ENCODE measurements at regions not wholly inside any gene's neighbourhood (a gene's known extent, or its start where the extent isn't known, plus 50 kb on each side); places are given as distances from the start of the nearest gene placed in this dataset.

DNA sequence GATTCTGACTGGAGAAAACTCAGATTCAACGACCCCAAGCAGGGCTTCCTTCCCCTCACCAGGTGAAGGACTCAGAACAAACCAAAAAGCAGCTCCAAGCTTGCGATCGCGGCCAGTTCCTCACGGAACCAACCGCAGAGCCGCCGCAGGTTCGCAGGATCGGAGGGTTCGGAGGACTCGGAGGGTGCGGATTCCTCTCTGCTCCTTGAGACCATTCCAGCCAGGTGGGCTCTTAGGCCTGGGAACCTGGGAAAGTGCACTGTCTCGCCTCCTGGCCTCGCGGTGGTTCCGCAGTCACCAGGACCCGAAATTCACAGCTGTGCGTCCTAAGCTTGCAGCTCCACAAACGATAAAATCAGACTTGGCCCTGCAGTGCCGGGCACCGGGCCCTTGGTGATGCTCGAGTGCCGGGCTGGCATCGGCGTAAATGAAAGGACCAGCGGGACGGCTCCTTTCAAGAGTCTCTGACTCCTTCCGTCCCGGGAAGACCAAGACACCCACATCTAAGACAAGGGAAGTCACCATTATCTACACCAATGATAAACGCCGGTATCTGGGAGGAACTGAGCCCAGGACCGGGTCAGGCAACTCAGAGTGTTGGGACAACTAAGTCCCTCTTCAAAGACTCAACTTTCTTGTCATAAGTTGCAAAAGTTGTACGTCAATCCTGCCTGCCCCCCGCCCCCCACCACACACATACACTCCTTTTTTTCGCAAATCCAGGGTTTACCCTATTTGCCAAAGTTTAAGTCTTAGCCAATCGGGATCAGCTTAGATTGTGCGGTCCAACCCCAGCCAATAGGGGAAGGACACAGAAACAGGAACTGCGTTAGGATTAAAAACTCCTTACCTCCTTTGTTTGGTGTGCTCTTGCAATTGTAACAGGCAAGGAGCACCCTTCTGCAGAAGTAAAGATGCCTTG lies 69.8 kb upstream of the PRSS16 start:
- peak; percentile 57 to 80 (median 70) for TF ChIP-seq POLR2AphosphoS5 (IDR thresholded peaks at IDR 0.05)
- TF ChIP-seq EP300 (IDR thresholded peaks at IDR 0.05; ENCODE audit: low read depth) = no peak
- TF ChIP-seq POLR2A (IDR thresholded peaks at IDR 0.05) = peak; percentile 59
- TF ChIP-seq, protein P1, sequence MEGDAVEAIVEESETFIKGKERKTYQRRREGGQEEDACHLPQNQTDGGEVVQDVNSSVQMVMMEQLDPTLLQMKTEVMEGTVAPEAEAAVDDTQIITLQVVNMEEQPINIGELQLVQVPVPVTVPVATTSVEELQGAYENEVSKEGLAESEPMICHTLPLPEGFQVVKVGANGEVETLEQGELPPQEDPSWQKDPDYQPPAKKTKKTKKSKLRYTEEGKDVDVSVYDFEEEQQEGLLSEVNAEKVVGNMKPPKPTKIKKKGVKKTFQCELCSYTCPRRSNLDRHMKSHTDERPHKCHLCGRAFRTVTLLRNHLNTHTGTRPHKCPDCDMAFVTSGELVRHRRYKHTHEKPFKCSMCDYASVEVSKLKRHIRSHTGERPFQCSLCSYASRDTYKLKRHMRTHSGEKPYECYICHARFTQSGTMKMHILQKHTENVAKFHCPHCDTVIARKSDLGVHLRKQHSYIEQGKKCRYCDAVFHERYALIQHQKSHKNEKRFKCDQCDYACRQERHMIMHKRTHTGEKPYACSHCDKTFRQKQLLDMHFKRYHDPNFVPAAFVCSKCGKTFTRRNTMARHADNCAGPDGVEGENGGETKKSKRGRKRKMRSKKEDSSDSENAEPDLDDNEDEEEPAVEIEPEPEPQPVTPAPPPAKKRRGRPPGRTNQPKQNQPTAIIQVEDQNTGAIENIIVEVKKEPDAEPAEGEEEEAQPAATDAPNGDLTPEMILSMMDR (IDR thresholded peaks at IDR 0.05) = peak; percentile 39 to 72 (median 52)
- intact Hi-C loops (cut with DNase I; ENCODE audit: low total_unique reads) = no loop called here
- Histone ChIP-seq H3K27me3 (no peaks in the 10 kb centered on the region), H3K4me1 (peaks cover 0 to 17% (median 3%) of the 10 kb centered on the region in 4 donors), H3K4me3 (peak overlapping the region; percentile 80 to 96 (median 88)), H3K27ac (peak overlapping the region; percentile 91 to 96 (median 92)), H3K9me3 (no peaks in the 10 kb centered on the region), H3K36me3 (no peaks in the 10 kb centered on the region)
- DNase-seq = peak; percentile 88
- WGBS, 2 donors (ENCODE audit: low coverage in 1 of 2) = 0 to 20% methylated on average over 2 to 39 of the region's 39 CpGs
- in situ Hi-C loops (cut with MboI; ENCODE audit: low pct_ligation_motif_present in 1 of 4, low pct_unique_long_range_greater_than_20kb in 1 of 4, low sequenced_read_pairs in 3 of 4) = loop anchor here (10.0 to 25.0 kb wide), 5 partner anchors 297 to 1185 kb away; partner anchors contain the start of gene ZNF184 (in 1 of the 4)

DNA sequence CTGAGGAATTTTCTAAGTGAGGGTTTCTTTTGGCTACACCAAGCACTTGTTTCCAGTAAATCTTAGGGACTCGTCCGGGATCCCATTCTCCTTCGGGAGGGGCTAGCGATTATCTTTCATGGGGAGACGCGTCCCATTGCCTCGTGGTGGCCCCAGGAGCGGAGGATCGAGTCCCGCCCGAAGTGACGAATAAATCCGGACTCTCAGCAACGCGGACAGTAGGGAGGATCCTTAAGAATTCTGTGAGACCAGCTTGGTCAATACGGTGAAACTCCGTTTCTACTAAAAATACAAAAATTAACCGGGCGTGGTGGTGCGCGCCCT lies 69.1 kb upstream of the PRSS16 start:
- intact Hi-C loops (cut with DNase I; ENCODE audit: low total_unique reads) (no loop called here), in situ Hi-C loops (cut with MboI; ENCODE audit: low pct_ligation_motif_present in 1 of 4, low pct_unique_long_range_greater_than_20kb in 1 of 4, low sequenced_read_pairs in 3 of 4) (loop anchor here (10.0 to 25.0 kb wide), 5 partner anchors 296 to 1184 kb away; partner anchors contain the start of gene ZNF184 (in 1 of the 4))
- 16% methylated on average over 21 of the region's 21 CpGs; no CpG with 5 or more reads in 1 of the 2 donors for WGBS, 2 donors (ENCODE audit: low coverage in 1 of 2)
- Histone ChIP-seq H3K36me3 (no peaks in the 10 kb centered on the region), H3K4me3 (peak overlapping the region; percentile 80 to 96 (median 88)), H3K27me3 (no peaks in the 10 kb centered on the region), H3K4me1 (peaks cover 0 to 17% (median 3%) of the 10 kb centered on the region in 4 donors), H3K27ac (peak overlapping the region; percentile 91 to 96 (median 92)), H3K9me3 (no peaks in the 10 kb centered on the region)
- TF ChIP-seq EP300 (IDR thresholded peaks at IDR 0.05; ENCODE audit: low read depth) = no peak
- TF ChIP-seq, protein P1 (IDR thresholded peaks at IDR 0.05) = no peak
- no peak for TF ChIP-seq POLR2A (IDR thresholded peaks at IDR 0.05)
- TF ChIP-seq POLR2AphosphoS5 (IDR thresholded peaks at IDR 0.05) = no peak
- DNase-seq = peak; percentile 24

DNA sequence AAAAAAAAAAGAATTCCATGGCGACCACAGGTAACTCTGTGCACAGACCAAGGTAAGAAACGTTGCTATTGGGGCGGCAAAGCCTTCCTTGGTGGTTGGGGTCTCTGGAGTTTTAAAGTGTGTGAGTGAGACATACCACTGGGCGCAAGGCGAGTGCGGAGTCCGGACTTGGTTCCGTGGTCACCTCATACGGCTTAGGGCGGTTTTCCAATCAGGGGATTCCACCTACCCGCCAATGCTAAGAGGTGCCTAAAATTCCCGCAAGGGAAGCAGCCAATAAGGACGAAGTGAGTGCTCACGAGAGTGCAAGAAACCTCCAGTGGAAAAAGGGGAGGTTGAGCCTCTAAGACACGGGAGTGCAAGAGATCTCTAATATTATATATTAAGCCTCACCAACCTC lies 68.6 kb upstream of the PRSS16 start:
- no peak for DNase-seq
- intact Hi-C loops (cut with DNase I; ENCODE audit: low total_unique reads) = no loop called here
- WGBS, 2 donors (ENCODE audit: low coverage in 1 of 2) = 68% methylated on average over 10 to 15 of the region's 15 CpGs
- no peaks in the 10 kb centered on the region for H3K9me3 ChIP-seq
- peak overlapping the region in 2 of 4 donors; percentile 91 to 96 for H3K27ac ChIP-seq
- peak overlapping the region in 3 of 4 donors; percentile 80 to 96 (median 93) for H3K4me3 ChIP-seq
- no peak for TF ChIP-seq POLR2AphosphoS5 (IDR thresholded peaks at IDR 0.05)
- in situ Hi-C loops (cut with MboI; ENCODE audit: low pct_ligation_motif_present in 1 of 4, low pct_unique_long_range_greater_than_20kb in 1 of 4, low sequenced_read_pairs in 3 of 4) = loop anchor here (10.0 to 25.0 kb wide), 5 partner anchors 296 to 1183 kb away; partner anchors contain the start of gene ZNF184 (in 1 of the 4)
- peaks cover 0 to 17% (median 3%) of the 10 kb centered on the region in 4 donors for H3K4me1 ChIP-seq
- H3K36me3 ChIP-seq = no peaks in the 10 kb centered on the region
- no peaks in the 10 kb centered on the region for H3K27me3 ChIP-seq

DNA sequence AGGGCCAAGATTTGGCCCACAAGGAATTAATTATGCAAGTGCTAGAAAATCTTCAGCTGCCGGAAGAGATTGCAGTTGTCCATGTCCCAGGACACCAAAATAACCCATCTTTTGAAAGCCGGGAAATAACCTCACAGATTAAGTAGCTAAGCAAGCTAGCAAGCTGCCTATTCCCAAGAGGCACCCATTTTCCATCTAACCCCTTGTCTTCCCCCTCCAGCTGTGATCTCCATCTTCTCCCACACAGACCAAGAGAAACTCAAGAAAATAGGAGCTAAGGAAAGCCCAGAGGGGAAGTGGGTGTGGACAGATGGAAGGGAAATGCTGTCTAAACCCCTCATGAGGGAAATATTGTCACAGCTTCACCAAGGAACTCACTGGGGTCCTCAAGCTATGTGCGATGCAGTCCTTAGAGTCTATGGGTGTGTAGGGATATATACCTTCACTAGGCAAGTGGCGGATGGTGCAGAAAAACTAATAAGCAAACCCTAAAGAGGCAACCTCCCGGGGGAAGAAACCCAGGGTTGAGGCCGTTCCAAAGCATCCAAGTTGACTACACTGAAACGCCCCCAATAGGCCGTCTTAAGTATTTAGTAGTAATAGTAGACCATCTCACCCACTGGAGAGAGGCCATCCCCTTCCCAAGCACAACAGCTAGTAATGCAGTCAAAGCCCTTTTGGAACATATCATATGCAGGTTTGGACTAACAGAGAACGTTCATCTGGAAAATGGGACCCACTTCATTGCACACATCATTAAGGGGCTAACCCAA lies 64.3 kb upstream of the PRSS16 start:
- WGBS, 2 donors (ENCODE audit: low coverage in 1 of 2) = 80 to 89% methylated on average over 2 to 9 of the region's 9 CpGs
- H3K36me3 ChIP-seq = no peaks in the 10 kb centered on the region

More for the DNA sequence above, 64.3 kb upstream of the PRSS16 start:
- Histone ChIP-seq H3K27me3 (no peaks in the 10 kb centered on the region), H3K9me3 (no peaks in the 10 kb centered on the region), H3K4me1 (peaks cover 0 to 9% (median 0%) of the 10 kb centered on the region in 4 donors), H3K4me3 (no peak overlapping the region), H3K27ac (no peak overlapping the region)
- intact Hi-C loops (cut with DNase I; ENCODE audit: low total_unique reads) (loop anchor here (10.0 kb wide), 1 partner anchor 1802 kb away; no protein-coding TSS in a partner anchor), in situ Hi-C loops (cut with MboI; ENCODE audit: low pct_ligation_motif_present in 1 of 4, low pct_unique_long_range_greater_than_20kb in 1 of 4, low sequenced_read_pairs in 3 of 4) (loop anchor here in 2 of 4 donors (10.0 to 25.0 kb wide), 3 partner anchors 329 to 1179 kb away; no protein-coding TSS in a partner anchor)
- TF ChIP-seq, protein P1 (IDR thresholded peaks at IDR 0.05) = no peak
- TF ChIP-seq POLR2AphosphoS5 (IDR thresholded peaks at IDR 0.05) (no peak), EP300 (IDR thresholded peaks at IDR 0.05; ENCODE audit: low read depth) (no peak), POLR2A (IDR thresholded peaks at IDR 0.05) (no peak)
- no peak for DNase-seq

All from transverse colon (tissue), 4 donors.